CD4-positive, alpha-beta T cell treated with Interleukin-15 for 4 hours (primary cell): ENCODE measurements at regions not wholly inside any gene's neighbourhood (a gene's known extent, or its start where the extent isn't known, plus 50 kb on each side); places are given as distances from the start of the nearest gene placed in this dataset.

Source experiments
- DNase-seq: peaks from one replicate; pipeline ENCODE4 v3.0.0-alpha.2; 2020; ENCODE audit warnings: low spot score

DNA sequence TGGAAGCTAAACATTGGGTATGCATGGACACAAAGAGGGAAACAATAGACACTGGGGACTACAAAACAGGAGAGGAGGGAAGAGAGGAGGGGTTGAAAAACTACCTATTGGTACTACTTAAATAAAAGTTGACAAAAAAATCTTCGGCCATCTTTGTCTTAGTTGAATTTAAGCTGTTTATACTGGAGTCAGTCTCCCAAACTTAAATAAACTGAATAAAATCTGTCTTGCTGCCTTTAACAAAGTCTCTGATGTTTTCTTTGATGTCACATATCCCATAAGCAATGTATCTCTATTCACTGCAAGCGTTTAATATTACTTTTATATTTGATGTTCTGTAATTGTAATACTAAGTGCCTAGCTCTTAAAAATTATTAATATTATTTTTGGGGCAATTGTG is 409.2 kb upstream of the EPHA7 start:
- DNase-seq: no peak

DNA sequence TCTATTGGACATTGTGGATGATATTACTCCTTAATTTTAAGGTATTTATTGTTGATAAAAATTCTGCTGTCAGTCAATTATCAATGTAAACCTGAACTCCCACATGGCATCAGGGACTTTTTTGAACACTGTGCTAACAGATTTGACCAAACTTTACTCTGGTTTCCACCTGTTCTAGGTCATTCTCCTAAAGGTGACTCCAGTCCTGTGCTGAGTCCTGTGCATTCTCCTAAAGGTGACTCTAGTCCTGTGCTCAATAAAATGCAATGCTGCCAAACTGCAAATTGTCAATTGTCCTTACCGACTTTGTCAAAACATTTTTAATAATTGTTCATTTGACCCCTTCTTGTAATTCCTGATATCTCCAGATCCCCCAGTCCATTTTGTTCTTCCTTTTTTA is 408.4 kb upstream of the EPHA7 start:
- DNase-seq: no peak

DNA sequence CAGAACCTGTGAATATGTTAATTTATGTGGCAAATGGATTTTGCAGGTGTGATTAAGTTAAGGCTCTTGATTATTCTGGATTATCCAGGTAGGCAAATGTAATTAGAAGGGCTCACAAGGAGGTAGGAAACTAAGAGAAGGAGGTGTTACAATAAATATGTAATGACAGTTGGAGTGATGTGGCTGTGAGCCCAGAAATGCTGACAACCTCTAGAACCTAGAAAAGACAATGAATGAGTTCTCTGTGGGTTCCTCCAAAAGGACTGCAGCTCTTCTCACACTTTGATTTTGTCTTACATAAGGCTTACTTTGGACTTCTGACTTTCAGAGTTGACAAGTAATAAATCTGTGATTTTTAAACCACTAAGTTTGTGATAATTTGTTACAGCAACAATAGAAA is 406.6 kb upstream of the EPHA7 start:
- DNase-seq: no peak

DNA sequence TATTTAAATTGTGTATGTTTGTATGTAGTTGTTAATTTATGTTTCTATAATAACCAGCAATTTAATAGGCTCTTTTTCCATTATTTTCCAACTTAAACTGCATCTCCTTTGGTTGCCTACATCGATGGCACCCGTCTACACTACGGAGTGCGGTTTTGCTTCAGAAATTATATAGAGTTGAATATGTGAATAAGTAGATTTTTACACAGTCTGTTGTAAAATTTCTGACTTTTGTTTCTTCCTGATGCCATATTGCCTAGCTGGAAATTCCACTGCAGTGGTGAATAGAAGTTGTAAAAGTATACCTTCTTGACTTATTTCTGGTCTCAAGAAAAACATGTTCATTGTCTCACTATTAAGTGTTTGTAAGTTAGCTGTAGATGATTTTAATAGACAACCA is 404.1 kb upstream of the EPHA7 start:
- DNase-seq: no peak

DNA sequence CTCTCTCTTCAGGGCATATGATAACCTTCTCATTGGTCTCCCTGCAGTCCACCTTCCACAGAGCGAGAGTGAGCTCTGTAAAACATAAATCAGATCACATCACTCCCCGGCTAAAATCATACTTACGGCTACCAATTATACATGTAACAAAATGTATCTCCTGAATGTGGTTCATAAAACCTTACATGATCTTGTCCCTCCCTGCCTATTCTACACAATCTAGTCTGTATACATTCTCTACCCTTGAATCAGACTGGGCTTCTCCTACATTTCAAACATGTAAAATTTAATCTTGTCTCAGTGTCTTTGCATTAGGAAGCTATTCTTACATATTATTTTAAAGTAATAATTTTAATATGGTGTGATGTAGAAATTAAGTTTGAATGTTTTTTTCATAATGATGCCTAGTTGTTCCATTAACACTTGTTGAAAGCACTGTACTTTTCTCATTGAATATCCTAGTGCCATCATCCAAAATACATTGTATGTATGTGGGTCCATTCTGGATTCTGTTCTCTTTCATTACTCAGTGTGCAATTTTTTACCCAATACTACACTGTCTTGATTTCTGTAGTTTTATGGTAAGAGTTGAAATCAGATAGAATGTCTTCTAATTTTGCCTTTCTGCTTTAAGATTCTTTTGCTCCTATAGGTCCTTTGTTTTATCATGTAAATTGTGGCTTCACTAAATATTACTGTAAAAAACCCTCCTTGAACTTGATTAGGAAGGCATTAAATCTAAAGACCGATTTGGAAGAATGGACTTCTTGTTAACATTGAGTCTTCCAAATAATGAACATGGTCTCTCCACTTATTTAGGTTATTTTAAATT is 403.3 kb upstream of the EPHA7 start:
- DNase-seq: no peak

DNA sequence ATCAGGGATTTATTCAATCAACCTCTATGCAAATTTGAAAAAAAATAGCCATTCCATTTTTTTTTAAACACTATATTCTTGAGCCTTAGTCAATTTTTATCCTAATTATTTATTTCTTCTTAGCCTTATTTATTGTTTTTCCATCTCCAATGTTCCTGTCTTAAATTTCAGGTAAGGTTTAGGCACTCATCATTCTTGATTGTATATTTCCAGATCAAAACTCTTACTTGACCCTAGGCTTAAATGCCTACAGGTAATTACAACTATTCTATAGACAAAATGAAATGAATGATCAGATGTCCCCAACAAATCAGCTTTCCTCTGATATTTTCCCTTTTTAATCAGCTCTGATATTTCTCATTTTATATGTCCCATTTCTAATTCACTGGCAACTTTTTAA is 402.6 kb upstream of the EPHA7 start:
- no peak for DNase-seq

DNA sequence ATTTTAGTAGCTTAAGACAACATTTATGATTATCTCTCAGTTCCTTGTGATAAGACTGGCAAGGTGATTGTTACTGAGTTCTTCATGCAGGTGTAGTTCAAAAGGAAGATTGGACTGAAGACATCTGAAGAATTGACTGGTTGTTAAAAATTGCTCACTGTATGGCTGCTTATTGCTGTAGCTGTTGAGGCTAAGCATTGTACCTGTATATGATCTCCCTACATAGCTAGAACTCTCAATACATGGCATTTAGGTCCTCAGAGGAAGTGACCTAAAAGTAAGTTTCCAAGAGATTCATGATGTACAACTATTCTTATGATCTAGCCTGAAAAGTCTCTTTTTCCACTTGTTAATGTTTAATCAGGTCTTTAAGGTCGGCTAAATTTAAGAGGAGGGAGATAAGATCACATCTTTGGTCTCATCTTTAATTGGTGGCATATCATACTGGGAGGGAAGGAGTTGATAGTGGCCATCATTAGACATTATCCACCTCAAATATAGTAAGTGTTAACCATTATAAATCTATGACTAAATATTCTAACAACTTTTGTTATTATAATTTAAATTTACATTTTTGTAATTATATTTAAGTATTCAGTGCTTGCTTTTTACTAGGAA is 401.2 kb upstream of the EPHA7 start:
- no peak for DNase-seq

DNA sequence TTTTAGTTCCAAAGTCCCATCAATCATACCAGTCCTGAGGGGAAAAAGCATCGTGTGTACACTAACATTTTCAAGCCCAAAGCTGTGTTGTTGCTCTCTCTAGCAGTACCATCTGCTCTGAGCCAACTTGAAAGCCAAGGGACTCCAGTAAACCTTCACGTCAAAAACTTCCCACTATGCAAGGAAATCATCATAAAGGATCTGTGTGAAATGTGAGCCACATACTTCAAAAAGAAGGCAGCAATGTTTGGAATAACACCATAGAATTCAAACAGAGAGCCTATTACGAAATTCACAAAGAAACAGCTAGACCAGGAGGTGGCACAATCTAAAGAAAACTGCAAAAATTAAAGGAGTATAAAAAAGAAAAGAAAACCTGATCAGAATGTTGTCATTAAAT is 399.8 kb upstream of the EPHA7 start:
- DNase-seq: no peak

DNA sequence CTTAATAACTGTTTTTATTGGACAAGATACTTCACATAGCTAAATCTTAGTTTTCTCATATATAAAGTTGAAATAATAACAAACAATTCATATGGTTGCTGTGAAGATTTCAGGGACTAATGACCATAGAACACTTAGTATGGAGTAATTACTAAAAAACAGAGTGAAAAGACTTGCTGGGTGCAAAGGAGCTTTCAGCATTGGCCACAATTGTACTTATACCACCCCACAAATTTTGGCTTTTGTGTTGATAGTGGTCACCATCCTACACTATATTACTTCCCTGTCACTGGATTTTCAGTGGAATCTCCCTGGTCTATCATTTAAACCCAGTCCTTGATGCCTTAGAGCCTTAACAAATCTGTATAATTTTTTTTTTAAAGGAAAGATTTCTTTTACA is 398.6 kb upstream of the EPHA7 start:
- no peak for DNase-seq

DNA sequence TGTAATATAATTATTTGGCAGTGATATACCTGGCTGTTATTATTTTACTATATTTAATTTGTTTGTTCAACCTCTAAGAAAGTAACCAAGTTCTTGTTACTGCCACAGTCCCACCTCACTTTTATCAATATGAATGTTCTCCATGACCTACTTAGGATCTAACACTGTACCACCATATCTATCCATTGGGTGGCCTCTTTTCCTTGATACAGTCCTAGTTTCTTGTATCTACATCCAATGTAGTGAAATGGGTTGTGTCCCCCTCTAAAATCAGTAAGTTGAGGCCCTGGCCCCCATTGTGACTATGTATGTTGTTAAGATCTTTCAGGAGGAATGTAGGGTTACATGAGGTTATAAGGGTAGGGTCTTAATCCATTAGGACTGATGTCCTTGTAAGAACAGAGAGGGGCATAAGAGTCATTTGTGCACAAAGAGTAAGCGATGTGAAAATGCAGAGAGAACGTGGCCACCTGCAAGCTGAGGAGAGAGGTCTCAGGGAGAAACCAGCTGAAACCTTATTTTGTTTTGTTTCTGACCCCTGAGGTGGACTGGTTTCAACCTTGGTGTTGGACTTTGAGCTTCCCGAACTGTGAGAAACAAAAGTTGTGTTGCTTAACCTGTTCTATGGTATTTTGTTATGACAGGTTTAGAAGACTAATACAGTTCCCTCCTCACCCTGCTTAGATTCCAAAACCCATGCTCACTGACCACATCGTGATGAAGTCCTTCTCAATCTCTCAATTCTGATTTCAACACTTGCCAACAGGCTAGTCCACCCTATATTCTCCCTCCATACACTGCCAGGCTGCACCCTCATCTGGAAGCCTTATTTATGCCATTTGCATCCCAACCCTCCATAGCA is 387.3 kb upstream of the EPHA7 start:
- DNase-seq: no peak

DNA sequence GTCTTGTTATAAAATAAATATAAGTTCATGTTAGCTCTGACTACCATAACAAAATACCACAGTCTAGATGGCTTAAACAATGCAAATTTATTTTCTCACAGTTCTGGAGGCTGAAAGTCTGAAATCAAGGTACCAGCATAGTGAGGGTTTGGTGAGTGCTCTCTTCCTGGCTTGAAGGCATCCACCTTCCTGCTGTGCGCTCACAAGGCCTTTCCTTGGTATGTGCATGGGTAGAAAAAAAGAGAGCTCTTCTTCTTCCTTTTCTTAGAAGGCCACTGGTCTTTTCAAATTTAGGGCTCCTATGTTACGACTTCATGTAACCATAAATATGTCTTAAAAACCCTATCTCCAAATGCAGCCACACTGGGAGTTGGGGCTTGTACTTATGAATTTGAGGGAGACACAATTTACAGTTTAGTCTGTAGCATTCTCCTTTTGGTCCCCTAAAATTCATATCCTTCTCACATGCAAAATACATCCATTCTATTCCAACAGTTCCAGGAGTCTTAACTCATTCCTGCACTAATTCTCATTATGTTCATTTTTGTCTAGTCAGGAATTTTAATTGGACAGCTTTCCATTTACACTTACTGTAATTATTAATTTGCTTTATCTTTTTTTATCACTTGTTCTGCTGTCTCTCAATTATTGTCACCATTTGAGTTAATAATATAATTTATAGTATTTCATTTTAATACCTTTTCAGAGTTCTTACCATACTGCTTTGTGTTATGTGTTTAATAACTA is 381.9 kb upstream of the EPHA7 start:
- DNase-seq: no peak

DNA sequence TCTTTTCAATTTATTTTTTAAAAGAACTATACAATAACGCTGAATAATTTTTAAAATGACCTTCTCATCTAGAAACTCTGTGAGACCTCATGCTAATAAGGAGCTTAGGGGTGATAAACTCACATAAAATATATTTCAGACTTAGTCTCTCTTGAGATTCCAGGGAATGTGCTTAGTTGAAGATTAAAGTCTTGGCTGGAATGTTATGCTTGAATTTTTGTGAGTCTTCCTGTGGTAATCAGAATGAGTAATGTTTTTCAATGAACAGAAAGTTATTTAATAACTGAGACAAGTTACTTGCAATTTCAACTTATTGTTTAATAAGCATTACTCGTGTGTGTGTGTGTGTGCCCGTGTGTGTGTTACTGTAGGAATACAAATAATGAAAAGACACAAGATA is 379.9 kb upstream of the EPHA7 start:
- no peak for DNase-seq

DNA sequence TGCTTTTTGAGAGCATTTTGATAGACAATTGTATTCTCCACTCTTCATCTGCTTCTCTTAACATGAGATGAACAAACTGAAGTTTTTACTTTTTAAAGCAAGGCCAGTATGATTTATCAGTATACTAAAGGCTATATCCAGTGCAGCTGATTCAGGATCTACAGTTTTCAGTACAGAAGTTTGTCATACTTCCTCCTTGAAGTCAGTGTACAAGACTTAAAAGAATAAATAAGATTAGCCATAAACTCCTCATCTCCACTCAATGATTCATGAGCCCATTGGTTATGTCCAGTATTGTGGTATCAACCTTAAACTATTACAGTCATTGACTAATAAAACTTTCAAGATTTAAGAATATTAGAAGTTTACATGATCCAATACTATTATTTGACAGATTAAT is 374.8 kb upstream of the EPHA7 start:
- DNase-seq: no peak

DNA sequence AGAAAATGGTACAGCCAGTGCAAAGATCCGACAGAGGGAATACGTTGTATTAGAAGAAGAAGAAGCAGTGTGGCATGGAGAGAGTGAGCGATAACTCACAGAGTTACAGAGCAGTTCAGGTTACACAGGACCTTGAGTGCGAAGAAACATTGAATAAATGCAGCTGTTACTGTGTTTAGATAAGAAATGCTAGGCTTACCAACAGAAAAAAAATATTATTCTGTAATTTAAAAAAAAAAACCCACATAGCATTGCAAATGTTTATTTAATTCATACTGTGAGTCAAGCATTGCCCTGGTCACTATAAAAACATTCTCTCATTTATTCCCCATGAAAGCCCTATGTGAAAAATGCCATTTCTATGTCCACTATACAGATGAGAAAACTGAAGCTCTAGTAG is 373.4 kb upstream of the EPHA7 start:
- no peak for DNase-seq

DNA sequence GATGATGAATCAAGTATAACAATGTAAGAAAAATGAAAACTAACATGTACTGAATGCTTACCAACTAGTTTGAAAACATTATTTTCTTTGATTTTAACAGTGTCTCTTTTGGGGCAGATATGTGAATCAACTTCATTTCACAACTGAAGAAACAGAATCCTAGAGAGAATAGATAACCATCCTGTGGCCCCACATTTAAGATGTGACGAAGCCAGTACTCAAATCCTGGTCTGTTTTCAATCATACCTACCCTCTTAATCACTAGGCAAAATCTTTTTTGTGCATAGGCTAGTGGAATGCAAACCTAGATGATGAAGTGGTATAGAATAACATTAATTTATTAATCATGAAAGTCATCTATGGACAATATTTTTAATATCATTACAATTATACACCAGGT is 371.6 kb upstream of the EPHA7 start:
- no peak for DNase-seq

DNA sequence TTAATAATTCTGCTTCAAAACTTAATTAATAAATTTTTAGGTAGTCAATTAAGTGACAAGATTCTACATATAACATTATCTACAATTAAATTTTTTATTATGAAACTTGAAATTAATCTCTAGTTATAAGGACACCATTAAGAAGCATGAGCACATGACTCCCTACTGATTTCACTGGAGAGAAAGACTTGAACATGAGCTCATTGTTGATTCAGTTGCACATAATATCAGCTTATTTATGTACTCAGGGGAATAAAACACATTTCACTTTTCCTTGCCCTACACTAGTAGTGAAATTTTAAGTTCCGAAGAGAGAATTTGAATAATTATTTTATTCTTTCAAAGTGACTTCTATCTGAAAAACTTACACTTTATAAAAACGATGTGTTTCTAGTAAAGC is 370.2 kb upstream of the EPHA7 start:
- no peak for DNase-seq

DNA sequence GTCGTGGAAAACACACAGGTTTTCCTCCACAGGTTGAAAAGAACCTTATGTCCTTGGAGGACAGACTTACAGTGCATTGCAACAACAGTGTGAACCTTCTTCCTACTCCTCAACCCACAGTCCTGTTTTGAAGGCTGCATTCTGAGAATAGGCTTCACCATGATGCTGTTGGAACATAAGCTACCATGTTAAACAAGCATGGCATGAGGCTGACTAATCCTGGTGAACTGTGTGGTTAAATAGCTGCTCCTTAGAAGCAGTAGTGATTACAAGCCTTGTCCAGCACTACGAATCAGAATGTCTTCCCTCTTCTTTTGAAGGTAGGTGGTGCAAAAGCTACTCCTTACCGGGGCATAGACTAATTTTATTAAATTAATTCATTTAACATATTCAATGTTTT is 368.5 kb upstream of the EPHA7 start:
- DNase-seq: no peak

DNA sequence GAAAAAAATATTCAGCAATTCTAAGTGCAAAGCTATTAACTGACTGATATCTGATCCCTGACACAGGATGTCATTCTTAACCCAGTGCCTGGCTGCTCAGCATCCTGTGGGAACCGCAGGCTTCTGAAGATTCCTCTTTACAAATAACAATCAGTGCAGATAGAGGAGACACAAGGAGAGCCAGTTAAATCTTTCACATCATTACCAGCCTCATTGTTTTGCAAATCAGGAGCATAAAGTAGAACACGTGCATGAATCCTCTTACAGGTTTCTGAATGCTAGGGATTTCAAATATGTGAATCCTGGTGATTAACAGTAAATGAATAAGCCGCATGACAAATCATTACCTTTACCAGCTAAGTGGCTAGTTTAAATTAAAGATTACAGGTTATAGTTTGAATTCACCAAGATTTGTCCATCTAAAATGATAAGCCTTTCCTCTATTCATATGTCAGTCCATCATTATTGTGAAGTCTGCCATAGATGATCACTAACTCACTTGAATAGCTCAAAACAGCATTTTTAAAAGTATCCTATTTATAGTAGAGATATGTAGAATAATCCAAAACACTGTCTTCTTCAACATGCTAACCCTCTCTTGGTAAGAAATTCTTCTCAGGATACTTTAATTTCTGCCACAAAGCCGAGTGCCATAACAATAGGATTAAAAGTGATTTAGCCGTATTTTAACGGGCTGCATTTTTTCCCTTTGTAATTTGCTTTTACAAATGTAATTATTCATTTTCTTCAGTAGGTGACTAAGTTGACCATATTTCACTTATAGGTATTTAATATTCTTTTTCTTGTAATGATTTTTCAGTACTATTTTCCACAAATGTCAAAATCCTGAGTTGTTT is 367.3 kb upstream of the EPHA7 start:
- no peak for DNase-seq

DNA sequence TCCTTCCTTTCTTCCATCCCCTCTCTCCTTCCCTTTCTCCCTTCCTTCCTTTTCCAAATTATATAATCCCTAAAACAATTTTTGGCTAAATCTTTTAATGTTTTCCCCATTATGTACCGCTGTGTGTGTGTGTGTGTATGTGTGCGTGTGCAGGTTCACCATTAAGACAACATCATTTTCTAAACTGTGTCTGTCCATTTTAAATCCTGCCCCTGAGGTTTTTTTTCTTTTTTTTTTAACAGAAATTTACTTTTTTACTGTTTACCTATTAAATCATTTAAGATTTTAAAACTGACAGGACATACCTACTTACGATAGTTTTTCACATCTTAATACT is 366.3 kb upstream of the EPHA7 start:
- DNase-seq: no peak

DNA sequence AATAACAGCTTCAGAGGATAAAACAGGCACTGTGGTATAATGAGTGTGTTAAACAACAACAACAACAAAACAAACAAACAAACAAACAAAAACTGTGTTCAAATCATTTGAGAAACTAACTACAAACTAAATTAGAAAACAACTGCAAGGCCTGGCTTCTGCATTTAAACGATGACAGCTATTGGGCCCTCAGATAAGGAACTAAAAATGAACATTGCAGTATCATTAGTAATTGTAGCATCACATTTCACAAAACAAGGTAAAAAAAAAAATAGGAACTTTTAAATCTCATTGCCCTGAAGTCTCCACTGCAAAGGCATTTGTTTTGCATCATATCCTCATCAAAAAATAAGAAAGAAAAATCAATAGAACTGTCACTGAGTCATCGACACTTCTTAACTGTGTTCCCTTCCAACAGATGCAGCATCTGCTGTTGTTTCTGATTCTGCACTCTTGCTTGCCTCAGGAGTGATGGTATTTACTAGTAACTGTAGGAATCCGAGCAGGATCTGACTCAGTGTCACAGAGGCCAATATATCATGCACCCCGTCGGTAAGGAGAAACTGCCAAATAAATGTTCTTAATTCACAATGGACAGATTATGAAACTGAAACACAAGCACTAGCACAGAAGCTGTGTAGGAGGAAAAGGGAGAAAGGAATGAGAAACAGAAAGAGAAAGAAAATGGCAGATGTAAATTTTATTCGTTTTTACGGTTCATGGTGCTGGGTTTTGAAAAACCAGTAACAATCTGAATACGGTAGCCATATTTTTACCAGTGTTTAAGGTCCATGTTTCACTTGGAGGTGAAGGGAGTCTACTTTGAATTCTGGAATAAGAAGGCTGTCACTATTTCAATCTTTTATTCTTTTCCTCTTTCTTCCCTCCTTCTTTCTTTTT is 365.7 kb upstream of the EPHA7 start:
- DNase-seq: no peak
